GM21786 (cell line): ENCODE measurements at regions not wholly inside any gene's neighbourhood (a gene's known extent, or its start where the extent isn't known, plus 50 kb on each side); places are given as distances from the start of the nearest gene placed in this dataset.

Source experiments
- ATAC-seq: cut with Tn5 transposase; IDR thresholded peaks from one replicate; pipeline ENCODE4 v1.9.1; 2021; ENCODE audit not compliant: unreplicated experiment

GRCh38 chr13:69579351-69579750 is 528.3 kb upstream of the ATXN8OS start:
- ATAC-seq: no peak

GRCh38 chr13:69571606-69572323 is 535.9 kb upstream of the ATXN8OS start:
- ATAC-seq: no peak

GRCh38 chr13:69567514-69567913 is 540.1 kb upstream of the ATXN8OS start:
- no peak for ATAC-seq

- no peak for ATAC-seq
Observed at GRCh38 chr13:69566104-69566716, 541.4 kb upstream of the ATXN8OS start.

GRCh38 chr13:69565334-69565733 is 542.3 kb upstream of the ATXN8OS start:
- peak; percentile 85 for ATAC-seq

- ATAC-seq: no peak
Observed at GRCh38 chr13:69556540-69557196, 551.0 kb upstream of the ATXN8OS start.

GRCh38 chr13:69553976-69554375 is 553.6 kb upstream of the ATXN8OS start:
- ATAC-seq: no peak

- ATAC-seq: no peak
Observed at GRCh38 chr13:69551193-69551592, 556.4 kb upstream of the ATXN8OS start.

GRCh38 chr13:69547780-69548179 is 559.8 kb upstream of the ATXN8OS start:
- no peak for ATAC-seq

- no peak for ATAC-seq
Observed at GRCh38 chr13:69545551-69545950, 562.1 kb upstream of the ATXN8OS start.

- ATAC-seq: no peak
Observed at GRCh38 chr13:69524459-69525150, 583.0 kb upstream of the ATXN8OS start.

- no peak for ATAC-seq
Observed at GRCh38 chr13:69496981-69497380, 610.6 kb upstream of the ATXN8OS start.

- ATAC-seq: no peak
Observed at GRCh38 chr13:69495096-69495495, 612.5 kb upstream of the ATXN8OS start.

- no peak for ATAC-seq
Observed at GRCh38 chr13:69487576-69487975, 620.0 kb upstream of the ATXN8OS start.

GRCh38 chr13:69485991-69486592 is 621.5 kb upstream of the ATXN8OS start:
- no peak for ATAC-seq

- no peak for ATAC-seq
Observed at GRCh38 chr13:69477451-69477850, 630.2 kb upstream of the ATXN8OS start.

GRCh38 chr13:69474011-69474685 is 633.5 kb upstream of the ATXN8OS start:
- no peak for ATAC-seq

GRCh38 chr13:69468624-69469023 is 639.0 kb upstream of the ATXN8OS start:
- ATAC-seq: no peak

GRCh38 chr13:69461397-69461796 is 646.2 kb upstream of the ATXN8OS start:
- ATAC-seq: no peak

- ATAC-seq: no peak
Observed at GRCh38 chr13:69459346-69459745, 648.3 kb upstream of the ATXN8OS start.

GRCh38 chr13:69458013-69458412 is 649.6 kb upstream of the ATXN8OS start:
- ATAC-seq: no peak
